Fibroblast of lung (primary cell): ENCODE measurements at regions not wholly inside any gene's neighbourhood (a gene's known extent, or its start where the extent isn't known, plus 50 kb on each side); places are given as distances from the start of the nearest gene placed in this dataset.

Experiments used
- DNase-seq, 2 donors: peaks; one replicate each; pipeline versions ENCODE4 v3.0.0 to v3.0.0-alpha.2; 2010; ENCODE audit warnings: low read depth in 2 of 2
- H2AFZ ChIP-seq: 2 replicates; pipeline ENCODE4 v1.5.1; 2012; ENCODE audit warnings: low read length, control low read depth, inconsistent platforms
- H3K27ac ChIP-seq: 2 replicates; pipeline ENCODE4 v1.5.1; 2011; ENCODE audit warnings: low read length, control low read depth; ENCODE audit not compliant: insufficient read depth
- H3K27me3 ChIP-seq: 2 replicates; pipeline ENCODE4 v1.5.1; 2011; ENCODE audit warnings: mild to moderate bottlenecking, low read length; ENCODE audit not compliant: control insufficient read depth, insufficient read depth
- H3K36me3 ChIP-seq: 2 replicates; pipeline ENCODE4 v1.5.1; 2011; ENCODE audit warnings: low read length; ENCODE audit not compliant: control insufficient read depth, insufficient read depth
- H3K4me1 ChIP-seq: 2 replicates; pipeline ENCODE4 v1.5.1; 2011; ENCODE audit warnings: low read length; ENCODE audit not compliant: control insufficient read depth, insufficient read depth; ENCODE audit errors: extremely low read depth
- H3K4me2 ChIP-seq: 2 replicates; pipeline ENCODE4 v1.5.1; 2011; ENCODE audit warnings: low read length, control low read depth; ENCODE audit not compliant: insufficient read depth; ENCODE audit errors: extremely low read depth
- H3K4me3 ChIP-seq, 4 experiments: fragments of 200-600 bp in 1 of 4; sonication (generic) in 1 of 4; replicated peaks in 1 of 4; 2 replicates each; pipeline ENCODE4 v1.5.1; 2011 to 2016; ENCODE audit warnings: low read length in 4 of 4, low read depth in 3 of 4, mild to moderate bottlenecking in 3 of 4, control low read depth in 2 of 4, inconsistent platforms in 1 of 4, mixed read lengths in 1 of 4; ENCODE audit not compliant: insufficient read depth in 1 of 4; ENCODE audit errors: control extremely low read depth in 1 of 4
- H3K79me2 ChIP-seq: 2 replicates; pipeline ENCODE4 v1.5.1; 2012; ENCODE audit warnings: mild to moderate bottlenecking, low read length, inconsistent platforms; ENCODE audit not compliant: control insufficient read depth, insufficient read depth
- H3K9ac ChIP-seq: 2 replicates; pipeline ENCODE4 v1.5.1; 2011; ENCODE audit warnings: mild to moderate bottlenecking, low read length, control low read depth; ENCODE audit not compliant: insufficient read depth
- H3K9me3 ChIP-seq: 2 replicates; pipeline ENCODE4 v1.5.1; 2012; ENCODE audit warnings: low read depth, low read length; ENCODE audit not compliant: control insufficient read depth, insufficient read depth
- H4K20me1 ChIP-seq: 2 replicates; pipeline ENCODE4 v1.5.1; 2011; ENCODE audit warnings: low read length; ENCODE audit not compliant: control insufficient read depth, insufficient read depth; ENCODE audit errors: extremely low read depth
- EZH2 ChIP-seq: IDR thresholded peaks from 2 replicates; pipeline ENCODE4 v1.5.1; 2012; ENCODE audit warnings: low read length, control low read depth, mild to moderate bottlenecking; ENCODE audit errors: missing control alignments
- TF ChIP-seq, protein P1 (sequence below), 2 donors: IDR thresholded peaks in 1 of 2; conservative IDR thresholded peaks in 1 of 2; 1 replicate in 1 of 2; 2 replicates in 1 of 2; pipeline ENCODE4 v1.5.1; 2011 to 2012; ENCODE audit warnings: low read length in 2 of 2, control low read depth in 1 of 2, inconsistent platforms in 1 of 2, low read depth in 1 of 2, mild to moderate bottlenecking in 1 of 2

- Histone ChIP-seq H3K36me3 (no peaks in the 10 kb centered on the region), H3K4me3 (no peak overlapping the region), H3K4me2 (no peak overlapping the region), H3K9me3 (no peaks in the 10 kb centered on the region), H3K9ac (no peak overlapping the region), H3K79me2 (no peaks in the 10 kb centered on the region), H3K27ac (no peak overlapping the region), H2AFZ (no peak overlapping the region), H3K27me3 (no peaks in the 10 kb centered on the region), H3K4me1 (peaks cover 8% of the 10 kb centered on the region), H4K20me1 (no peaks in the 10 kb centered on the region)
- TF ChIP-seq, protein P1, sequence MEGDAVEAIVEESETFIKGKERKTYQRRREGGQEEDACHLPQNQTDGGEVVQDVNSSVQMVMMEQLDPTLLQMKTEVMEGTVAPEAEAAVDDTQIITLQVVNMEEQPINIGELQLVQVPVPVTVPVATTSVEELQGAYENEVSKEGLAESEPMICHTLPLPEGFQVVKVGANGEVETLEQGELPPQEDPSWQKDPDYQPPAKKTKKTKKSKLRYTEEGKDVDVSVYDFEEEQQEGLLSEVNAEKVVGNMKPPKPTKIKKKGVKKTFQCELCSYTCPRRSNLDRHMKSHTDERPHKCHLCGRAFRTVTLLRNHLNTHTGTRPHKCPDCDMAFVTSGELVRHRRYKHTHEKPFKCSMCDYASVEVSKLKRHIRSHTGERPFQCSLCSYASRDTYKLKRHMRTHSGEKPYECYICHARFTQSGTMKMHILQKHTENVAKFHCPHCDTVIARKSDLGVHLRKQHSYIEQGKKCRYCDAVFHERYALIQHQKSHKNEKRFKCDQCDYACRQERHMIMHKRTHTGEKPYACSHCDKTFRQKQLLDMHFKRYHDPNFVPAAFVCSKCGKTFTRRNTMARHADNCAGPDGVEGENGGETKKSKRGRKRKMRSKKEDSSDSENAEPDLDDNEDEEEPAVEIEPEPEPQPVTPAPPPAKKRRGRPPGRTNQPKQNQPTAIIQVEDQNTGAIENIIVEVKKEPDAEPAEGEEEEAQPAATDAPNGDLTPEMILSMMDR (conservative IDR thresholded peaks at IDR 0.05 in 1 of 2, IDR thresholded peaks at IDR 0.05 in 1 of 2; ENCODE audit: low read depth in 1 of 2, low read length in 2 of 2): peak in 1 of 2 donors; percentile 23
- no peak for TF ChIP-seq EZH2
- peak in 1 of 2 donors; percentile 40 for DNase-seq
These were observed 121.1 kb downstream of the BOD1 start for GRCh38 chr5:173495225-173495904.

- no peak overlapping the region for H3K27ac ChIP-seq
- H3K36me3 ChIP-seq: no peaks in the 10 kb centered on the region
- H2AFZ ChIP-seq: no peak overlapping the region
- H3K4me3 ChIP-seq: no peak overlapping the region
- H3K27me3 ChIP-seq: no peaks in the 10 kb centered on the region
- H3K79me2 ChIP-seq: no peaks in the 10 kb centered on the region
- no peak for DNase-seq
- H4K20me1 ChIP-seq: no peaks in the 10 kb centered on the region
- no peaks in the 10 kb centered on the region for H3K9me3 ChIP-seq
- H3K9ac ChIP-seq: no peak overlapping the region
- H3K4me2 ChIP-seq: no peak overlapping the region
- no peak for TF ChIP-seq EZH2
- TF ChIP-seq, protein P1 (conservative IDR thresholded peaks at IDR 0.05 in 1 of 2, IDR thresholded peaks at IDR 0.05 in 1 of 2; ENCODE audit: low read depth in 1 of 2, low read length in 2 of 2): no peak
- peaks cover 8% of the 10 kb centered on the region for H3K4me1 ChIP-seq
These were observed 122.0 kb downstream of the BOD1 start for GRCh38 chr5:173494446-173494845.

DNA sequence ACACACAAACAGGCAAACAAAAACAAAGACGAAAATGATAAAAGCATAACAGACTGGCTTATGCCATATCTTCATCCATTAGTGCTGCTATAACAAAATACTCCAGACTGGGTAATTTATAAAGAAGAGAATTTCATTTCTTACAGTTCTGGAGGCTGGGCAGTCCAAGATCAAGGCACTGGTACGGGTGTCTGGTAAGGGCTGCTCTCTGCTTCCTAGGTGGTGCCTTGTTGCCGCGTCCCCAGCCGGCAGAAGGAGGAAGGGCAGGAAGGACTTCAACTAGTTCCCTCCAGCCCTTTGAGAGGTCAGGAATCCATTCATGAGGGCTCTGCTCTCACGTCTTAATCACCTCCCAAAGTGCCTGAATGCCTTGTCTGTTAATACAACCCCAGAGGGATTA, 122.6 kb downstream of the BOD1 start:
- no peaks in the 10 kb centered on the region for H3K79me2 ChIP-seq
- no peak overlapping the region for H3K27ac ChIP-seq
- no peaks in the 10 kb centered on the region for H3K27me3 ChIP-seq
- H4K20me1 ChIP-seq: no peaks in the 10 kb centered on the region
- DNase-seq: no peak
- no peaks in the 10 kb centered on the region for H3K9me3 ChIP-seq
- H3K4me1 ChIP-seq: peaks cover 7% of the 10 kb centered on the region
- TF ChIP-seq EZH2: no peak
- TF ChIP-seq, protein P1 (conservative IDR thresholded peaks at IDR 0.05 in 1 of 2, IDR thresholded peaks at IDR 0.05 in 1 of 2; ENCODE audit: low read depth in 1 of 2, low read length in 2 of 2): no peak
- H3K9ac ChIP-seq: no peak overlapping the region
- H3K36me3 ChIP-seq: no peaks in the 10 kb centered on the region
- H3K4me2 ChIP-seq: no peak overlapping the region
- no peak overlapping the region for H3K4me3 ChIP-seq
- H2AFZ ChIP-seq: no peak overlapping the region
